ENCODE measurements at regions not wholly inside any gene's neighbourhood (a gene's known extent, or its start where the extent isn't known, plus 50 kb on each side); places are given as distances from the start of the nearest gene placed in this dataset.

GRCh38 chr9:100698945-100699344 lies 121.1 kb downstream of the CAVIN4 start:
- no peak for TF ChIP-seq MXD3 (CRISPR knock-in tag; IDR thresholded peaks at IDR 0.05)
- no peak for TF ChIP-seq HDAC2 (CRISPR knock-in tag; IDR thresholded peaks at IDR 0.05)
- Histone ChIP-seq H3K4me1 (ENCODE audit: insufficient read depth, low read length) (peaks cover 11% of the 10 kb centered on the region; the same call in 1 of the 2 replicates), H2AFZ (ENCODE audit: low read length) (no peak overlapping the region), H4K20me1 (ENCODE audit: insufficient read depth, low read length) (no peaks in the 10 kb centered on the region), H3K9me3 (ENCODE audit: low read length) (no peaks in the 10 kb centered on the region), H3K9ac (ENCODE audit: insufficient read depth, low read depth, low read length) (no peak overlapping the region), H3K36me3 (replicated peaks in 1 of 2; ENCODE audit: control insufficient read depth in 1 of 2, insufficient read depth in 2 of 2, low read length in 2 of 2) (no peaks in the 10 kb centered on the region), H3K27ac (ENCODE audit: extremely low read length, insufficient read depth, low read length) (no peak overlapping the region), H3K4me3 (replicated peaks in 1 of 3; ENCODE audit: insufficient read depth in 1 of 3, low read depth in 2 of 3, low read length in 3 of 3) (no peak overlapping the region), H3K27me3 (ENCODE audit: control insufficient read depth in 1 of 2, insufficient read depth in 2 of 2, low read length in 2 of 2) (no peaks in the 10 kb centered on the region), H3K4me2 (ENCODE audit: low read depth, low read length) (no peak overlapping the region), H3K79me2 (ENCODE audit: insufficient read depth, low read length) (no peaks in the 10 kb centered on the region)
- intact Hi-C loops (cut with micrococcal nuclease; ENCODE audit: unreplicated experiment), result no loop called here
- FAIRE-seq (no peak), DNase-seq (ENCODE audit: low spot score) (no peak), ATAC-seq (no peak)
- 46% methylated on average over 1 of the region's 1 CpG for WGBS (ENCODE audit: low lambda C conversion rate)
- ChIA-PET CTCF (ENCODE audit: low intra/inter-chr PET ratio, low total read pairs) (no interaction called here), POLR2A (no interaction called here)
- no TSS peak for BruUV-seq (replicated peaks)
- in situ Hi-C loops (cut with HindIII; ENCODE audit: extremely low pct_ligation_motif_present, low pct_unique_long_range_greater_than_20kb), result no loop called here

GRCh38 chr9:100699668-100700067 lies 121.8 kb downstream of the CAVIN4 start:
- ChIA-PET CTCF (ENCODE audit: low intra/inter-chr PET ratio, low total read pairs) (interaction anchor here (1.5 kb wide), 1 partner anchor 536 kb away, joined by 7 read pairs; no protein-coding TSS in a partner anchor), POLR2A (no interaction called here)
- in situ Hi-C loops (cut with HindIII; ENCODE audit: extremely low pct_ligation_motif_present, low pct_unique_long_range_greater_than_20kb), result loop anchor here (25.0 kb wide), 2 partner anchors 538 to 838 kb away; partner anchors contain the start of gene RNF20
- Histone ChIP-seq H3K79me2 (ENCODE audit: insufficient read depth, low read length) (no peaks in the 10 kb centered on the region), H3K4me2 (ENCODE audit: low read depth, low read length) (no peak overlapping the region), H3K9ac (ENCODE audit: insufficient read depth, low read depth, low read length) (no peak overlapping the region), H3K4me3 (replicated peaks in 1 of 3; ENCODE audit: insufficient read depth in 1 of 3, low read depth in 2 of 3, low read length in 3 of 3) (no peak overlapping the region), H2AFZ (ENCODE audit: low read length) (no peak overlapping the region), H3K9me3 (ENCODE audit: low read length) (no peaks in the 10 kb centered on the region), H3K27ac (ENCODE audit: extremely low read length, insufficient read depth, low read length) (no peak overlapping the region), H3K27me3 (ENCODE audit: control insufficient read depth in 1 of 2, insufficient read depth in 2 of 2, low read length in 2 of 2) (no peaks in the 10 kb centered on the region), H3K4me1 (ENCODE audit: insufficient read depth, low read length) (peaks cover 11% of the 10 kb centered on the region; the same call in 1 of the 2 replicates), H3K36me3 (replicated peaks in 1 of 2; ENCODE audit: control insufficient read depth in 1 of 2, insufficient read depth in 2 of 2, low read length in 2 of 2) (no peaks in the 10 kb centered on the region), H4K20me1 (ENCODE audit: insufficient read depth, low read length) (no peaks in the 10 kb centered on the region)
- no TSS peak for BruUV-seq (replicated peaks)
- DNase-seq (ENCODE audit: low spot score), result no peak
- no peak for ATAC-seq
- intact Hi-C loops (cut with micrococcal nuclease; ENCODE audit: unreplicated experiment), result loop anchor here (1.0 to 5.0 kb wide), 2 partner anchors 97 to 612 kb away; no protein-coding TSS in a partner anchor
- FAIRE-seq, result no peak
- 41% methylated on average over 8 of the region's 8 CpGs for WGBS (ENCODE audit: low lambda C conversion rate)
- TF ChIP-seq RFXANK (CRISPR knock-in tag; IDR thresholded peaks at IDR 0.05) (no peak), GRHL1 (CRISPR knock-in tag; conservative IDR thresholded peaks at IDR 0.05) (no peak), HNF1A (IDR thresholded peaks at IDR 0.05; ENCODE audit: low read depth) (no peak), HNF1A (CRISPR knock-in tag; IDR thresholded peaks at IDR 0.05; ENCODE audit: borderline replicate concordance) (no peak), TOPORS (CRISPR knock-in tag; IDR thresholded peaks at IDR 0.05) (no peak), NFIC (IDR thresholded peaks at IDR 0.05; ENCODE audit: low read length) (no peak), DBP (CRISPR knock-in tag; IDR thresholded peaks at IDR 0.05; ENCODE audit: not compliant biosample characterization) (no peak), ZNF577 (CRISPR knock-in tag; IDR thresholded peaks at IDR 0.05; ENCODE audit: borderline replicate concordance, low read depth) (no peak)

Measured in HepG2 (cell line).